PC-9 (cell line): ENCODE measurements at regions not wholly inside any gene's neighbourhood (a gene's known extent, or its start where the extent isn't known, plus 50 kb on each side); places are given as distances from the start of the nearest gene placed in this dataset.

ENCODE experiments used
- CTCF ChIP-seq: fragments of 200-600 bp; sonication (generic); conservative IDR thresholded peaks from 2 replicates; pipeline ENCODE4 v1.6.1; 2017; ENCODE audit warnings: mixed run types, antibody characterized with exemption, mild to moderate bottlenecking, moderate library complexity
- EZH2 ChIP-seq: fragments of 200-600 bp; sonication (generic); IDR thresholded peaks from 2 replicates; pipeline ENCODE4 v1.8.0; 2017; ENCODE audit warnings: antibody characterized with exemption, low read depth

DNA sequence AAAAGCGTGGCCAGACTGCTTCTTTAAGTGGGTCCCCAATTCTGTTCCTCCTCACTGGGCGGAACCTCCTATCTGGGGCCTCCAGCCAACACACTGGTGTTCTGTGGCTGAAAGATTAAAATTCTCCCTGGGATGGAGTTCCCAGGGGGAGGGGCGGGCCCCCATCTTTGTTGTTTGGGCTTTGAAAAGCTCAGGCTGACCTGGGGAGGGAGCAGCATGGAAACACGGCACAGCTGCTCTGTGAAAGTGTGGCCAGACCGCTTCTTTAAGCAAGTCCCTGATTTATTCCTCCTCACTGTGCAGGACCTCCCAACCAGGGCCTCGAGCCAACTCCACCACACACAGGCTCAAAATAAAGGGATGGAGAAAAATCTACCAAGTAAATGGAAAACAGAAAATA is 219.5 kb downstream of the TMEM47 start:
- no peak for TF ChIP-seq CTCF
- no peak for TF ChIP-seq EZH2
